Loucy (cell line): ENCODE measurements at regions not wholly inside any gene's neighbourhood (a gene's known extent, or its start where the extent isn't known, plus 50 kb on each side); places are given as distances from the start of the nearest gene placed in this dataset.

Experiments
- EZH2phosphoT487 ChIP-seq: fragments of 200-600 bp; IDR thresholded peaks from 2 replicates; pipeline ENCODE4 v1.6.1; 2018; ENCODE audit warnings: antibody characterized with exemption, mild to moderate bottlenecking, moderate library complexity, borderline replicate concordance
- TF ChIP-seq, protein P1 (sequence below): fragments of 200-600 bp; sonication (generic); conservative IDR thresholded peaks from 2 replicates; pipeline ENCODE4 v1.5.1; 2014; ENCODE audit warnings: mild to moderate bottlenecking, antibody characterized with exemption, low read length

DNA sequence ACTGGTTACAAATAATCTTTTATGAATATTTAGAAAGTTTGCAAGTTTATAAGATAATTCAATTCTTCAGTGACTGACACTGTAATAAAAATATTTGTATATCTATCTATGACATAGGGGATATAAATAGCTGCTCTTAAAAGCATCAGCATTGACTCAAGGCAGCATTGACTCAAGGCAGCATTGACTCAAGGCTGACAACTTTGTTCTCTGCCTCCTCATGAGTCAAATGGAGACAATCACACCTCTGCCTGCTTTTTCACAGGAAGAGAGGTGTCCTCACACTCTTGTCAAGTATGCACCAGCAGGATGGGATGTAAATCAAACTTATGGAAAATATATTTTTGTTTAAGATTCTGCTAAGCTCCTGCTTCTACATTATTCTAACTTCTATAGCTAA lies 1173.1 kb downstream of the NSUN3 start:
- TF ChIP-seq, protein P1, sequence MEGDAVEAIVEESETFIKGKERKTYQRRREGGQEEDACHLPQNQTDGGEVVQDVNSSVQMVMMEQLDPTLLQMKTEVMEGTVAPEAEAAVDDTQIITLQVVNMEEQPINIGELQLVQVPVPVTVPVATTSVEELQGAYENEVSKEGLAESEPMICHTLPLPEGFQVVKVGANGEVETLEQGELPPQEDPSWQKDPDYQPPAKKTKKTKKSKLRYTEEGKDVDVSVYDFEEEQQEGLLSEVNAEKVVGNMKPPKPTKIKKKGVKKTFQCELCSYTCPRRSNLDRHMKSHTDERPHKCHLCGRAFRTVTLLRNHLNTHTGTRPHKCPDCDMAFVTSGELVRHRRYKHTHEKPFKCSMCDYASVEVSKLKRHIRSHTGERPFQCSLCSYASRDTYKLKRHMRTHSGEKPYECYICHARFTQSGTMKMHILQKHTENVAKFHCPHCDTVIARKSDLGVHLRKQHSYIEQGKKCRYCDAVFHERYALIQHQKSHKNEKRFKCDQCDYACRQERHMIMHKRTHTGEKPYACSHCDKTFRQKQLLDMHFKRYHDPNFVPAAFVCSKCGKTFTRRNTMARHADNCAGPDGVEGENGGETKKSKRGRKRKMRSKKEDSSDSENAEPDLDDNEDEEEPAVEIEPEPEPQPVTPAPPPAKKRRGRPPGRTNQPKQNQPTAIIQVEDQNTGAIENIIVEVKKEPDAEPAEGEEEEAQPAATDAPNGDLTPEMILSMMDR, result no peak
- no peak for TF ChIP-seq EZH2phosphoT487
